ENCODE measurements at regions not wholly inside any gene's neighbourhood (a gene's known extent, or its start where the extent isn't known, plus 50 kb on each side); places are given as distances from the start of the nearest gene placed in this dataset.
"Not testable (repeated sequence)": the region's sequence is repeated elsewhere in the genome, so short reads cannot be mapped to it uniquely, and the experiment has no call there.

- DNase-seq = no peak
Observed at GRCh38 chrX:104372547-104372946, 117.8 kb upstream of the ESX1 start.

- peak; percentile 7 for DNase-seq
Observed at GRCh38 chrX:104370089-104370488, 115.4 kb upstream of the ESX1 start.

GRCh38 chrX:104360774-104361173, 106.0 kb upstream of the ESX1 start:
- DNase-seq = not testable (repeated sequence)

GRCh38 chrX:104359124-104359523, 104.4 kb upstream of the ESX1 start:
- DNase-seq = no peak

GRCh38 chrX:104351173-104351769, 96.5 kb upstream of the ESX1 start:
- DNase-seq = no peak

GRCh38 chrX:104347860-104348259, 93.1 kb upstream of the ESX1 start:
- no peak for DNase-seq

GRCh38 chrX:104343428-104344129, 88.8 kb upstream of the ESX1 start:
- peak; percentile 2 for DNase-seq

GRCh38 chrX:104342065-104342464, 87.3 kb upstream of the ESX1 start:
- DNase-seq = no peak

- no peak for DNase-seq
Observed at GRCh38 chrX:104335756-104336155, 81.0 kb upstream of the ESX1 start.

GRCh38 chrX:104334971-104335370, 80.2 kb upstream of the ESX1 start:
- DNase-seq = no peak

- DNase-seq = no peak
Observed at GRCh38 chrX:104330966-104331365, 76.2 kb upstream of the ESX1 start.

- no peak for DNase-seq
Observed at GRCh38 chrX:104329731-104330130, 75.0 kb upstream of the ESX1 start.

GRCh38 chrX:104325213-104325585, 70.5 kb upstream of the ESX1 start:
- DNase-seq = no peak

- no peak for DNase-seq
Observed at GRCh38 chrX:104324461-104325212, 69.9 kb upstream of the ESX1 start.

- no peak for DNase-seq
Observed at GRCh38 chrX:104319346-104319745, 64.6 kb upstream of the ESX1 start.

- no peak for DNase-seq
Observed at GRCh38 chrX:104318330-104319009, 63.7 kb upstream of the ESX1 start.

- no peak for DNase-seq
Observed at GRCh38 chrX:104316739-104317138, 62.0 kb upstream of the ESX1 start.

- DNase-seq = no peak
Observed at GRCh38 chrX:104315555-104315954, 60.8 kb upstream of the ESX1 start.

- no peak for DNase-seq
Observed at GRCh38 chrX:104310657-104311254, 56.0 kb upstream of the ESX1 start.

- no peak for DNase-seq
Observed at GRCh38 chrX:104310090-104310489, 55.4 kb upstream of the ESX1 start.

- DNase-seq = no peak
Observed at GRCh38 chrX:104309169-104309568, 54.4 kb upstream of the ESX1 start.

- no peak for DNase-seq
Observed at GRCh38 chrX:104307341-104307740, 52.6 kb upstream of the ESX1 start.

GRCh38 chrX:104306180-104306579, 51.4 kb upstream of the ESX1 start:
- no peak for DNase-seq

All from NCI-H510A treated with DMSO at 0.1 percent for 48 hours (cell line).